ENCODE measurements at regions not wholly inside any gene's neighbourhood (a gene's known extent, or its start where the extent isn't known, plus 50 kb on each side); places are given as distances from the start of the nearest gene placed in this dataset.

DNA sequence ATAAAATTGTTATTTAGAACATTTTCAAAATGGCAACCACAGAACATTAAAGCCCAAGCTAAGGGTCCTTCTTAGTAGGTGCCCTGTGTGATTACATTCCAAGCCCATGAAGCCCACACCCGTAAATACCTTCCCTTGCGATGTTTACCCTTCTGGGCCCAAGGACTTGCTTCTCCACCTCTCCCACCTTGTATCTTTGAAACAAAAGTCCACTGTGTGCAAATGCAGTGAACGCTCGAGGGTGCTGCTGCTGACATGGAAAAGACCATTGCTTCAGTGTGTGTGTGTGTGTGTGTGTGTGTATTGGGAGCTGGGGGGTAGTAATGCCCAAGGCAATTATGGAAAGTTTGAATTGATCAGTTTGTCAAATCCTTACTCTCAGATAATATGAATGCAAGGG, 298.1 kb downstream of the TGFB2 start:
- no peak for DNase-seq

DNA sequence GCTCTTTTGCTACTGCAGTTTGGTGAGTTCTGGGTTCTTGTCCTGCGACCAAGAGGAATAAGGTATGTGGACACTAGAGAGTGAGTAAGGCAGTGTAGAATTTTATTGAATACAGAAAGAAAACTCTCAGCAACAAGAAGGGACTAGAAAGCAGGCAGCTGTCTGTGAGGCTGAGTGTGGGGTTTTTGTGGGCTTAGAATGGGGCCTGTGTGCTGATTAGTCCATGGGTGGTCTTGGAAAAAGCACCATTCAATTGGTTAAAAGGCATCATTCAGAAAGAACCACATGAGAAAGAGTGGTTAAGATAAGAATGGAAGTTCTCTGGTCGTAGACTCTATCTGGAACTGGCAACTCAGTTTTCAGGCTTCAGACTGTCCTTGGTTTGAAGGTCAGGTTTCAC, 298.8 kb downstream of the TGFB2 start:
- no peak for DNase-seq

DNA sequence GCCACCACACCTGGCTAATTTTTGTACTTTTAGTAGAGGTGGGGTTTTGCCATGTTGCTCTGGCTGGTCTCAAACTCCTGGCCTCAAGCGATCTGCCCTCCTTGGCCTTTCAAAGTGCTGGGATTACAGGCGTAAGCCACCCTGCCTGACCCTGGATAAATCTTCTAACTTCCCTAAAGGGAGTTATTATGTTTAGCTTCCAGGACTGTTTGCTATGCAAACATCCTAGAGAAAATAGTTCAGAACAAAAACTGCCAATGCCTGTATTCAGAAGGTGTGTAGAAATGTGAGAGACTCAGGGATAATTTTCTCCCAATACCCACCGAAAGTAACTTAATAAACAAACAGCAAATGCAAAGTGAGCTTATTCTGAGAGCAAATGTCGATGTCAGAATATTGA, 301.2 kb downstream of the TGFB2 start:
- no peak for DNase-seq

DNA sequence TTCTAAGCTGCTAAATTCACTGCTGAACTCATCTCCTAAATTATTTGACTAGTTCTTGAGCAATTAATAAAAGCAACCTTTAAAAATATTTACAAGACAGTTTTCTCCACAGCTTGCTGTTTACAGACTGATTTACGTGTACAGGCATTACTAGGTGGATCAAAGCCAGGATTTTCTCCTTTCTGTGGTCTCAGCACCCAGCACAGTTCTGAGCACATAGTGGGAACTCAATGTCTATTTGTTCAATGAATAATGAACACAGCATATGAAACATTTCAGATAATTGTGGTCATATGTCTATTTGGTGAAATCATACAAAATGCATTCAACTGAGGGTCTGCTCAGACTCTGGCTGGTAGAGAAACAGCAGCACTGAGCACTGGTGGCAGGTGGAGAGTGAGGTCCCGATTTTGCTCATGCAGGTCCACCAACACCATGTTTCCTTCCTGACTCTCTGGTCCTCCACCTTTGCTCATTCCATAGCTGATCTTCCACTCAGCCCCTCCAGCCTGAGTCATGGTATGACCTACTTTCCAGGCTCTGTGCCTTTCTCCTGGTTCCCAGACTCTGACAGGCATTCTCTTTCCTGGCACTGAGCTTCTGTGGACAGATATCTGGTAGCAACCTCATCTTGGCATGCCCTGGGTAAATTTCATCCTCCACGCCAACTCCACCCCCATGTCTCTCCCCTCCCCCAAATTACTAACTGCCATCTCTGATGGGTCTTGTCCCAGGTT, 311.3 kb downstream of the TGFB2 start:
- no peak for DNase-seq

DNA sequence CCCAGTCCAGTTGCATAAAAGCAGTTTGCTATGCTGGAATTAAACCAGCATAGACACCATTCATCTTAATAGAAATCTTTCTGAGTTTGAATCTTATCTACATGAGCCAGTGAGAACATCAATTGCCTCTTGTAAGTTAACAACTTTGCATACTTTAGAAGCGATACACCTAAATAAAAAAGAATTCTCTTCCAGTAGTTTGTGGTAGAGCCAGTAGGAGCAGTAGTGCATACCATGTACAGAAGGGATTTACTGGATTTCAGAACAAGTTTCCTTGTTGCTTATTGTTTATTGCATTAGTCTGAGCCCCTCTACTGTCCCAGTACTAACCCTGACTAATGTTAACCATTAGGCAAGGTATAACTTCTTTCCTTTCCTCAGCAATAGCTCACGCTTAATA, 313.1 kb downstream of the TGFB2 start:
- no peak for DNase-seq

DNA sequence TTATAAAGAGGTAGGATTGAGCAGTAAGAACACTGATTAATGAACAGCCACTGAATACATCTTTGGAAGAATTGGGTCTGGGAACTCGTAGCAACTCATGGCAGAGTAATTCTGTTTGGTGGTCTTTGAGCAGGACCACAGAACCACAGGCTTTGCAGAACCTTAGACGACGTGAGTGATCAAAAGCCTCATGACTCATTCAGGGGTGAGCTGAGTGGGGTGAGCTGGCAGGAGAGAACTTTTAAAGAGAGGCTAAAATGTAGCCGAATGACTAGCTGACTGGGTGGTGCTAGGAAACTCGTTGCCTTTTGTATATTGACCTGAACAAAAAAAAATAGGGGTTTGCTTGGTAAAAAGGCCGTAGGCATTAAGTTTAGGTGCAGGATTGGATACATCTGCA, 313.8 kb downstream of the TGFB2 start:
- no peak for DNase-seq

DNA sequence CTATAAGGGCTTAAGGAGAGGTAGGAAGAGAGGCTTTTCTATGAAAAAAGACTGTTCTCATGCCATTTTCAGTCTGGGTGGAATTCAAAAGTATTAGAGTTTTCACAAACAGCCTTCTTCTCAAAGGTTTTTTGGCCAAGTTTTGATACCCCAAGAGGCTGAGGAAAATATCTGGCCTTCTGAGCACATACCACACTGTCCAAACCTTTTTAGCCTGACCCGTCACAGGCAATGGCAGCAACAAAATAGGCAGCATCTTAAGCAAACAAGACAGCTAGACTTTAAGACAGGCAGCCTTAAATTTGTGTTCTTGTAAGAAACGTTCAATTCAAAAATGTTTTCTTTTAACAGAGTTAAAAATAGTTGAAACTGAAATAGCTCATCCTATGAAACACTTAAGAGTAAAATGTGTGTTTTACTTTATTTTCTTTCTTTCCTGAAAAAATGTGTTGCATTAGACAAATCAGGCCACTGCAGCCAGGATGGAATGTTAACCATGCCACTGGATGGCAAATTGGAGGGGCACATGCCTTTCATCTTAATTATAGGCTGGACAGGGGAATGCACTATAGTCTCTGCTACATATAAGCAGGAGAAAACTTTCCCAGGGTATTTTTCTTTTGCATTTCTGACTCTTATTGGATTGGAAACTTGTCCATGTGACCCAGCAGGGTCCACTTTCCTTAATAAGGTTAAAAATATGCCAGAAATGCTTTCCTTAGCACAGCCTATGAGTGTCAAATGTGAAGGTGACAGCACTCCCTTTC, 315.0 kb downstream of the TGFB2 start:
- DNase-seq, result no peak

DNA sequence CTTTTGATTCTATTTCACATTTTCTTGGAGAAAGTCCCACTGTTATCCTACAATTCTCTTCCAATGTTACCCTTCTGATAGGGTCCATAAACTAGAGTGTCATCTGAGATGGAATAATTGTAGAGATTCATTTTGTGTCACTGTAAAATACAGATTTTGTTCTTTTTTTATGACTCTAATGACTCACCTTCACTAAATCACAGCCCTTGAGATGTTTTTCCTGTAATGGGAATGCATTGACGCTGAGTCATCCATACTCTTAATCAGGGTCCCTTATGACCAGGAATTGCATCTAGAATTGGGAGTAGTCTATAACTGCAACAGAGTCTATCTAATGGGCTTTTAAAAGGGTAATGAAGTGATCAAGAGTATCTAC, 315.5 kb downstream of the TGFB2 start:
- DNase-seq, result no peak

DNA sequence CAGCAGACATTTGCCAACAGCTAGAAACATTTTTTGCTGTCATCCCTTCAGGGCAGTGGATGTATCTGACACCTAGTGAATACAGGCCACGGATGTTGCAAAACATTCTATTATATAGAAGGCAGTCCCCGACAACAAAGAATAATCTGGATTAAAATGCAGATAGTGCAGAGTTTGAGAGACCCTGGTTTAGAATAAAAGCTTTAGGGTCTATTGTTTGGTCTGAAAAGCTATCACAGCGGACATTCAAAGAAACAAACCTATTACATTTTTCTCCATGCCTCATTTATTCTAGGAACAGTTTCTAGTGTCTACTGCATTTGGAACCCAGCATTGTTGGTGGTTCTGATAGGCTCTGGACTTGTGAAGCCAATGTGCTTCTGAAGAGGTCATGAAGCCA, 316.3 kb downstream of the TGFB2 start:
- no peak for DNase-seq

DNA sequence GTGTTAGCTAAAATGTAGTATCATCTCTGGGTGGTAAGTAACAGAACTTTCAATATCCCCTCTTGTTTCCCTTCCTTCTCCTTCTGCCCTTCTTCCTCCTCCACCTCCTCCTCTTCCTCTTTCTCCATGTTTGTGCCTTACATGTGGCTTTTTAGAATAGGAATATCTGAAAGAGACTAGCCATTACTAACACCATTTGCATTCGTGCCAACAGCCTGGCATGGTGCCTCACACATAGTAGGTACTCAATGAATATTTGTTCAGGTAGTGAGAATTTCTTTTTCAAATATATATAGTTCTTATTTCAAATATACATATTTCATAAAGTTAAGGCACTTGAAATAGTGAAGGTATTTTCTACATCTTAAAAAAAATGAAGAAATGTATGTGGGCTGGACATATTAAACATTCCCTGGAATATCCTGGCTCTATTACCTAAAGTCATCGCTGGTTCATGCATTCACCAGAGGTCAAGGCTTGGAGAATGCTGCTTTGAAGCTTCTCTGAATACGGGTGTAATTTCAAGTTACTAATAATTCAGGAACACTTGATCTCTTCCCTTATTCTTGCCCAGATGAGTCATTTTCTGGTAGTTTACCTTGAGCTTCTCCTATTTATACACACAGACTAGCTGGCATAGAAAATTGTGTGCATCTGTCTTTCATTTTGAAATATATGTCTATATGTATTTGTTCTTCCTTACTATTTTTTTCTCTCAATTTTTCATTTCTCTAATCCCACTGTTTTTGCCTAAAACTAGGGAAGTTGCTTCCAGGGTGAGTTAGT, 319.4 kb downstream of the TGFB2 start:
- DNase-seq, result no peak

DNA sequence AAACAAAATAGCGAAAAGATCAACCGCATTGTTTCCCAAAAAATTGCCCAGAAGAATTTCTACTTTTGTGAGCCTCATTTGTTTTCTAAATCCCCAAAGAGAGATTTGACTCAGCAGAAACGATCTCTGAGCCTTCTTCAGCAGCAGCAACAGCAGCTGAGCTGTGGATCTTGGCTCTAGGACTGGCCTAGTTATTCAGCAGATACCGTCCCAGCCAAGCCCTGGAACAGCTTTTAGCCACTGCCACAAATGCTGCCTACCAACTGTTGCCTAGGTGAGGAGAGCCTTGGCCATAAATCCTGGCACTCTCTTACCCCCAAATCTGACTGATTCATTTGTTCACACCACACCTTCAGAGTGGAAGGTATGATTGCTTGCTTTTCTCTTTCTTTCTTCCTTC, 320.1 kb downstream of the TGFB2 start:
- no peak for DNase-seq

DNA sequence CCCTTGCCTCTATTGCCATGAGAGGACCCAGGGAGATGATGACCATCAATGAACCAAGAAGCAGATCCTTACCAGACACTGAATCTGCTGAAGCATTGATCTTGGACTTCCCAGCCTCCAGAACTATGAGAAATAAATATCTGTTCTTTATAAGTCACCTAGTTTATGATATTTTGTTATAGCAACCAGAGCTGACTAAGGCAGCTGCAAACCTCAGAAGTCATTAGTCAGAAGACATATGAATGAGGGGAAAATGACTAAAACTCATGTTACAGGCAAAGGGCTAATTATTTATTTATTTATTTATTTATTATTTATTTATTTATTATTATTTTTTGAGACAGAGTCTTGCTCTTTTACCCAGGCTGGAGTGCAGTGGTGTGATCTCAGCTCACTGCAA, 321.1 kb downstream of the TGFB2 start:
- no peak for DNase-seq

DNA sequence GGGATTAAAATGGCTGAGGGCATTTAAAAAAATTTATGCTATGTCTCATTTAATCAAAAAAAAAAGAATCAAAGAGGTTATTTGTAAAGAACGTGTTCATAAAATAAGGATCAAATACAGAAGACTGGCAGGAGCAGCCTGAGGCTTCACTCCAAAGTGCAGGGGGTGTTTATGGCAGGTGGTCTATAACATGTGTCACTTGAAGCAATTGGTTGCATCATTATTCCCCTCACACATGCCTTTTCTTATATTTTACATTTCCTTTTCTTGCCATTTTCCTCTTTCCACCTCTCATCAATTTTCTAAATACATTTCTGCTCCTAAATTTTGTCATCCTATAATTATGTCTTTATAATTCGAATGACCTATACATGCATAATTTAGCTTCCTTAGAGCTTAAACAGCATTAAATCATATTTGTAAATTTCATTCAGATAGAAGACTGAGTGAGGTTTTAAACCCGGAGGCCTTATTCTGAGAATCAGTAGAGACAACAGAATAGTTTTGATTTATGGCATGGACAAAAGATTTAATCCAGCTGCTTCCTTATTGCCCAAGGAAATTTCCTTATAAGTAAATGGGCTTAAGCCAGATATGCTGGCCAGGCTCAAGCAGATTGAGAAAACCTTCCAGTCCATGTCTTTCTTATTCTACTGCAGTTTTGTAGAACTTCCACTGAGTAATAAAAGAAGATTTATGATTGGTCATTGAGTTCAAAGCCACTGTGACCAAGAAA, 322.8 kb downstream of the TGFB2 start:
- DNase-seq, result no peak

DNA sequence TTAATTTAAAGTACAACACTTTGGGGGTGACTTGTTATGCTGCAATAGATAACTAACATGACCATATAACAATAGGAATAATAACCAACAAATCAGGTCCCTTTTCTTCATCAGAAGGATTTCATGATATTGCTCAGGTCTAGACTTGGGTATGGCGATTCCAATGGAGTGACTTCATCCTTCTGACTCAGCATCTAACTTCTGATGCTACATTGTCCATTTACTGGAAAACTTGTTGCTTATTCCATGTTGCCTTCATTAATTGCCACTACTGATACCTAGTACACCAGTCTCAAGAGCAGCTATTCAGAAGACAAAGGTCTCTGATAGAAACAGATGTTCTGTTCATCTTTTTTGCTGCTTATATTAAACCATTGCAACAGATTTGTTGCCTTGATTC, 324.3 kb downstream of the TGFB2 start:
- DNase-seq, result no peak

DNA sequence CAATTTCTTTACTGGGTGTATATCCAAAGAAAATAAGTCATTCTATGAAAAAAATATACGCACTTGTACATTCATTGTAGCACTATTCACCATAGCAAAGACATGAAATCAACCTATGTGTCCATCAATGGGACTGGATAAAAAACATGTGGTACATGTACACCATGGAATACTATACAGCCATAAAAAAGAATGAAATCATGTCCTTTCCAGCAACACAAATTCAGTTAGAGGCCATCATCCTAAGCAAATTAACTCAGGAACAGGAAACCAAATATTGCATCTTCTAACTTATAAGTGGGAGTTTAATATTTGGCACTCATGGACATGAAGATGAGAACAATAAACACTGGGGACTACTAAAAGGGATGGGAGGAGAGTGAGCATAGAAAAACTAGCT, 325.7 kb downstream of the TGFB2 start:
- DNase-seq, result no peak

DNA sequence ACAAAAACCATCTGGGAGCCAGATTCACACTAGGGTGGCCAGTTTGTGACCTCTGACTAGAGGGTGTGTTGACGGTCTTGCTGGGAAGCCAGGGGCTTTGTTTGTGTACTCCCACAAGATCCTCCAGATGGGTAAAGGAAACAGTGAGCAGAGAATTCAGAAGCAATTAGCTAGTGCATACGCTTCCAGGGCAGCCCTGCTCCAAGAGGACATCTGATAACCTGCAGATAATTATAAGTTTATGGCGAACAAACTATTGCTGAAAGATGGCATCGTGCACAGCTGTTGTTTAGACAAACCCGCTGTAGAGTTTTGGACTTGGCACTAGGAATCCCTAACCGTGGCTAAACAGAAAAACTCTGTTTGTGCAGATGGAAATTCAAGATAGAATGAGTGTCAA, 326.4 kb downstream of the TGFB2 start:
- no peak for DNase-seq

DNA sequence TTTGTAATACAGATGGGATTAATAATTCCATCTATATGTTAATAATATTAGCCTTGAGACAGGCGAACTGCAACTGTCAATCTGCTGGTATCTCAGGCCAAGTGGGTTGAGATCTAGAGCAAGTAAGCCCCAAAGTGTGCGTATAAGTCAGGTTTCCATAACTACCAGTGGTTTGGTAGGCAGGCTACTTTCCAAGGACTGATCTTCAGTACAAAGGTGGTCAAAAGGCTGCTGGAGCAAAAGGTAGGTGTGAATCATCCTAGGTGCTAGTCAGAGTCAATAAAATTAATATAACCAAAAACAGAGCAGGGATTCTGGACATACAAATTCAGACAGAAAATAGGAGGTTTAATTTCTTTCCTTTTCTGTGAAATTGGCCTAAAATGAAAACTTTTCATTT, 328.0 kb downstream of the TGFB2 start:
- DNase-seq, result no peak

DNA sequence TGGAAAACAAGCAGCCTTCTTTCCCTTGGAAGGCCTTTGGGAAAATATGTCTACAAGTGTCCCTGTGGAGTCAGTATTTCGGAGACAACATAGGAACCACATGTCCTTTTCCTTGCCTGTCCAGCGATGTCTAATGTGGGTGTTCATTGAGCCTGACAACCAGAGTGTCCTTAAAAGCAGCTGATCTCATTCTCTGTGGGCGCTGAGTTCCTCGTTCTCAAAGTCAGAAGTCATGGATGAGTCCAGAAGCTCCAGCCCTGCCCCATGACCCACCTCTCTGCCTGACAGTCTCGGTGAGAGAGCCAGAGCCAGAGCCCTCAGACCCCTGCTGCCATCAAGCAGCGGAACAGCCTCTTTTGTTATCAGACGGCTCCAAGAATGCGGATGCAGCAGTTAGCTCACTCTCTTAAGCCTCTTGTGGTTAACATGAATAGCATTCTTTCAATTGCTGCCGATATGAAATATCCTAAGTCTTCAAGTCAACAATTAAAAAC, 329.2 kb downstream of the TGFB2 start:
- no peak for DNase-seq

DNA sequence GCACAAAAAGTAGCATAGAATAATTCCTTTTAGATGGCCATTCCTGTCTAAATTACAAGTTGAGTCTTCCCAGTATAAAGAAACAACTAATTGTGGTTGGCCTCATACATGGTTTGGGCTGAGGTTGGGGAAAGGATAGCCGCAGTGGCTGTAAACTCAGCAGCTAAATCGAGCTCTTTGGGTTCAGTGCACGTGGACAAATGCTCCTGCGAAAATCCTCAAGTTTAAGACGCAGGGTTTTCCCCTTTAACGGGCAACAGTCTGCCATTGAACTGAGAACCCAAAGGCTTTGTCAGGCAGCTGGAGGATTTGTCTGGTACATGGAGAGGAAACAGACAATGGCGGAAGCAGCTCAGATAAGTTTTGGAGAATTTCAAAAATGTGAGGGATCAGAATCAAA, 331.9 kb downstream of the TGFB2 start:
- DNase-seq, result no peak

DNA sequence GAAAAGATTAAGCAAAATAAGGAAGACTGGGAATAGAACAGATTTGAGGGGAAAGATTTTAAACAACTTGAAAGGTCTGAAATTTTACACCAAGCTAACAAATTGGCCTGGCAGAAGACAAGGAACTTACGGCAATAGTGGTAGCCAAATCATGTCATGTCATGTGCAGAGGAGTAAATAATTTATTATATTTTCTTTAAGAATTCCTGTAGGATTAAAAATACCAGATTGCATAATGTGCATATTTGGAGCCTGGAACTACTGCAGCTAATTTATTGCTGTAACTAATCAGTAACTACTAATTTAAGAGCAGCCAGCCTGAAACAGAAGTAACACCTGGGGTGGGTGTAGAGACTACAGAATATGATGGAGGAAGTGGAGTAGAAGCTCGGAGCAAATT, 334.3 kb downstream of the TGFB2 start:
- no peak for DNase-seq

DNA sequence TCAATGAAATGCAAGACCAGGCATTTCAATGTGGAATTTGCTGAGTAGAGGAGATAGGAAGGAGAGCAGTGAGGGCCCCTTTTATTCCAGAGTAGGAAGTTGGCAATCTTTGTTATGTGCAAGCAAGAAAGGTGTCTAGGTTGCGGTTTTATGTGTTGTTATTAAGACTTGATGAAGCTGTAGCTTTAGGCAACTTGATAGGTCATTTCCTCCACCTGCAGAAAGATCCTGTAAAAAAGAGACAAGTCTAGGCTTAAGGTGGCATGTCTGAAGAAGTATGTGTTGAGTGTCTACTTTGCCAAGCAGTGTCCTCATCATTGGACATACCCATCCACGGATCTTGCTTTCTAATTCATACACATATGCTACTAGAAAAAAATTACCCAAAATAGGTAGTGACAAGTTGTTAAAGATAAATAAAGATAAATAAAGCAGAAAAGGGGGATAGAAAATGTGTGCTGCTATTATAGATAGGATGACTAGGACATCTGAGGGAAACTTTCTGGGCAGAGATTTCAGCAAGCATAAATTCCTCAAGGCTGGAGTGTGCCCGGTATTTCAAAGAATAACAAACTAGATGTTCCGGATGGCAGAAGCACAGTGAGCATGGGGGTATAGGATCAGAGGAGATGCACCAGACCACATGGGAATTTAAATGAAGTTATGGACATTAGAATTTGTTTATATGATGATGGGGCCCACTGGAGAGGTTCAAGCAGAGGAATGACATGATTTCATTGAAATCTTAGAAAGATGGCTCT, 335.0 kb downstream of the TGFB2 start:
- no peak for DNase-seq

DNA sequence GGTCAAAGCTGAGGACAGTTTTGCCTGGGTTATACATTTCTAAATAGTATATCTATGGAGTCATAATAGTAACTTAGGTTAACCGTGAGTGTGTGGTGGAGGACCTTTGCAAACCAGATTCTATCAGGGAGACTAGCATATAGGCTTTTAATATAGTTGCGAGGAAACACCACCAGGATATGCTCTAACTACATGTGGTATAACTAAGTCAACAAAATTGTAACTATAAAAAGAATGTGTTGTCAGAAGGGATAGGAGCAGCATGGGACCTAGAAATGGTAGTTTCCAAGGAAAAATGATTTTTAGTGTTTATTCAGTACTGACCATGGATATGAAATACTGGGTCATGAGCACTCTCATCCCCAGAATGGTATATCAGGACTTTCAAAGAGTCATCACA, 338.1 kb downstream of the TGFB2 start:
- DNase-seq, result no peak

Data from NCI-H187 treated with DMSO at 0.1 percent for 48 hours (cell line).